ENCODE measurements at regions not wholly inside any gene's neighbourhood (a gene's known extent, or its start where the extent isn't known, plus 50 kb on each side); places are given as distances from the start of the nearest gene placed in this dataset.

DNA sequence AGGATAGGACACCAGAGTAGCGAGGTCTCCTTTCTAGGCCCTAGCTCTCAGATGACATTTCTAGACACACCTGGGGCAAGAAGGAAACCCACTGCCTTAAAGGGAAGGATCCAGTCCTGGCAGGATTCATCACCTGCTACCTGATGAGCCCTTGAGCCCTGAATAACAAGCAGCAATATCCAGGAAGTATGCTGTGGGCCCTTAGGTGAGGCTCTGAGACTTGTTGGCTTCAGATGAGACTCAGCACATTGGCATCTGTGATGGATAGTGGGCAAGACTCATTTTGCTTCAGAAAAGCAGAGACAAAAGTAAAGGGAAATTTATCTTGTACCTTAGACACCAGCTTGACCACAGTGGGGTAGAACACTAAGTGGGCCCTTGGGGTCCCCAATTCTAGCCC lies 238.4 kb upstream of the MEOX2 start:
- H3K36me3 ChIP-seq (ENCODE audit: control insufficient read depth, insufficient read depth, low read length), result no peaks in the 10 kb centered on the region
- no peaks in the 10 kb centered on the region for H3K9me3 ChIP-seq (ENCODE audit: control insufficient read depth, insufficient read depth, low read depth, low read length)
- no peak overlapping the region for H3K27ac ChIP-seq (ENCODE audit: low read length)
- no TSS peak for BruUV-seq (replicated peaks)
- TF ChIP-seq TCF7L2 (IDR thresholded peaks at IDR 0.05; ENCODE audit: low read depth, low read length) (no peak), SIN3A (IDR thresholded peaks at IDR 0.05; ENCODE audit: borderline replicate concordance, insufficient read depth, low read depth, low read length) (no peak), CTCF (IDR thresholded peaks at IDR 0.05) (no peak), POLR2AphosphoS5 (IDR thresholded peaks at IDR 0.05; ENCODE audit: low read depth, low read length) (no peak)
- TF ChIP-seq, protein P1, sequence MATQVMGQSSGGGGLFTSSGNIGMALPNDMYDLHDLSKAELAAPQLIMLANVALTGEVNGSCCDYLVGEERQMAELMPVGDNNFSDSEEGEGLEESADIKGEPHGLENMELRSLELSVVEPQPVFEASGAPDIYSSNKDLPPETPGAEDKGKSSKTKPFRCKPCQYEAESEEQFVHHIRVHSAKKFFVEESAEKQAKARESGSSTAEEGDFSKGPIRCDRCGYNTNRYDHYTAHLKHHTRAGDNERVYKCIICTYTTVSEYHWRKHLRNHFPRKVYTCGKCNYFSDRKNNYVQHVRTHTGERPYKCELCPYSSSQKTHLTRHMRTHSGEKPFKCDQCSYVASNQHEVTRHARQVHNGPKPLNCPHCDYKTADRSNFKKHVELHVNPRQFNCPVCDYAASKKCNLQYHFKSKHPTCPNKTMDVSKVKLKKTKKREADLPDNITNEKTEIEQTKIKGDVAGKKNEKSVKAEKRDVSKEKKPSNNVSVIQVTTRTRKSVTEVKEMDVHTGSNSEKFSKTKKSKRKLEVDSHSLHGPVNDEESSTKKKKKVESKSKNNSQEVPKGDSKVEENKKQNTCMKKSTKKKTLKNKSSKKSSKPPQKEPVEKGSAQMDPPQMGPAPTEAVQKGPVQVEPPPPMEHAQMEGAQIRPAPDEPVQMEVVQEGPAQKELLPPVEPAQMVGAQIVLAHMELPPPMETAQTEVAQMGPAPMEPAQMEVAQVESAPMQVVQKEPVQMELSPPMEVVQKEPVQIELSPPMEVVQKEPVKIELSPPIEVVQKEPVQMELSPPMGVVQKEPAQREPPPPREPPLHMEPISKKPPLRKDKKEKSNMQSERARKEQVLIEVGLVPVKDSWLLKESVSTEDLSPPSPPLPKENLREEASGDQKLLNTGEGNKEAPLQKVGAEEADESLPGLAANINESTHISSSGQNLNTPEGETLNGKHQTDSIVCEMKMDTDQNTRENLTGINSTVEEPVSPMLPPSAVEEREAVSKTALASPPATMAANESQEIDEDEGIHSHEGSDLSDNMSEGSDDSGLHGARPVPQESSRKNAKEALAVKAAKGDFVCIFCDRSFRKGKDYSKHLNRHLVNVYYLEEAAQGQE (IDR thresholded peaks at IDR 0.05; ENCODE audit: insufficient read depth in 1 of 2, low read depth in 2 of 2, low read length in 1 of 2), result no peak
- in situ Hi-C loops (cut with HindIII; ENCODE audit: low pct_unique_long_range_greater_than_20kb, low sequenced_read_pairs) (no loop called here), intact Hi-C loops (cut with micrococcal nuclease; ENCODE audit: unreplicated experiment) (no loop called here)
- no peaks in the 10 kb centered on the region for H3K27me3 ChIP-seq (ENCODE audit: control insufficient read depth, insufficient read depth, low read length)
- ChIA-PET POLR2A (no interaction called here), CTCF (no interaction called here)
- DNase-seq (ENCODE audit: low read depth, low spot score), result no peak
- H3K4me1 ChIP-seq (ENCODE audit: control insufficient read depth, insufficient read depth, low read length), result no peaks in the 10 kb centered on the region
- H3K4me3 ChIP-seq (ENCODE audit: low read depth in 2 of 2, low read length in 2 of 2), result no peak overlapping the region
- ATAC-seq, result no peak

GRCh38 chr7:15922002-15922401 lies 235.5 kb upstream of the MEOX2 start:
- Histone ChIP-seq H3K36me3 (ENCODE audit: control insufficient read depth, insufficient read depth, low read length) (no peaks in the 10 kb centered on the region), H3K9me3 (ENCODE audit: control insufficient read depth, insufficient read depth, low read depth, low read length) (no peaks in the 10 kb centered on the region), H3K27ac (ENCODE audit: low read length) (no peak overlapping the region), H3K4me1 (ENCODE audit: control insufficient read depth, insufficient read depth, low read length) (no peaks in the 10 kb centered on the region), H3K27me3 (ENCODE audit: control insufficient read depth, insufficient read depth, low read length) (no peaks in the 10 kb centered on the region), H3K4me3 (ENCODE audit: low read depth in 2 of 2, low read length in 2 of 2) (no peak overlapping the region)
- in situ Hi-C loops (cut with HindIII; ENCODE audit: low pct_unique_long_range_greater_than_20kb, low sequenced_read_pairs) (no loop called here), intact Hi-C loops (cut with micrococcal nuclease; ENCODE audit: unreplicated experiment) (no loop called here)
- ATAC-seq (no peak), DNase-seq (ENCODE audit: low read depth, low spot score) (no peak)
- no TSS peak for BruUV-seq (replicated peaks)
- POLR2A ChIA-PET, result no interaction called here
- no peak for TF ChIP-seq TCF7L2 (IDR thresholded peaks at IDR 0.05; ENCODE audit: low read depth, low read length)
- CTCF ChIA-PET, result no interaction called here

DNA sequence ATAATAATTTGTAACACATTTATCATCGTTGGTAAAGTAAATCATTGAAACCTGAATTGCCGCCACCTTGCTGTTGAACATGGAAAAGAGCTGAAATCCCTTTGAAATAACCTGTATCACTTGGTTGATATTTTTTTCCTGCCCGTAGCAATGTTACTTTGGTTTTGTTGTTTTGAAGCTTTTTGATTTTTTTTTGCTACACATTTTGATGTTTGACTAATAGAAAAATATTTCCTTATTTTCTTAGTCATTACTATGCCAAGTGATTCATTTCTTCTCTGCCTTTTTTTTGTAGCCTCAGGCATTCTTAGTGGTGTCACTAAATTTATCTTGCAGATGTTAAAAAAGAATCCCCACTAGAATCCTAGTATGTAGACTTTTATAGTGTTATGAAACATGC lies 235.1 kb upstream of the MEOX2 start:
- in situ Hi-C loops (cut with HindIII; ENCODE audit: low pct_unique_long_range_greater_than_20kb, low sequenced_read_pairs), result no loop called here
- Histone ChIP-seq H3K27me3 (ENCODE audit: control insufficient read depth, insufficient read depth, low read length) (no peaks in the 10 kb centered on the region), H3K4me3 (ENCODE audit: low read depth in 2 of 2, low read length in 2 of 2) (no peak overlapping the region), H3K36me3 (ENCODE audit: control insufficient read depth, insufficient read depth, low read length) (no peaks in the 10 kb centered on the region), H3K9me3 (ENCODE audit: control insufficient read depth, insufficient read depth, low read depth, low read length) (no peaks in the 10 kb centered on the region), H3K27ac (ENCODE audit: low read length) (no peak overlapping the region), H3K4me1 (ENCODE audit: control insufficient read depth, insufficient read depth, low read length) (no peaks in the 10 kb centered on the region)
- no TSS peak for BruUV-seq (replicated peaks)
- ATAC-seq (no peak), DNase-seq (ENCODE audit: low read depth, low spot score) (no peak)
- ChIA-PET POLR2A (no interaction called here), CTCF (interaction anchor here (0.6 kb wide), 1 partner anchor 221 kb away, joined by 7 read pairs; no protein-coding TSS in a partner anchor)
- intact Hi-C loops (cut with micrococcal nuclease; ENCODE audit: unreplicated experiment), result no loop called here
- TF ChIP-seq SIN3A (IDR thresholded peaks at IDR 0.05; ENCODE audit: borderline replicate concordance, insufficient read depth, low read depth, low read length), result no peak
- no peak for TF ChIP-seq TCF7L2 (IDR thresholded peaks at IDR 0.05; ENCODE audit: low read depth, low read length)
- TF ChIP-seq CTCF (IDR thresholded peaks at IDR 0.05), result no peak; the same call in 1 of the 2 replicates
- TF ChIP-seq, protein P1 (IDR thresholded peaks at IDR 0.05; ENCODE audit: insufficient read depth in 1 of 2, low read depth in 2 of 2, low read length in 1 of 2), result no peak
- no peak for TF ChIP-seq POLR2AphosphoS5 (IDR thresholded peaks at IDR 0.05; ENCODE audit: low read depth, low read length)

All from Panc1 (cell line).